ENCODE measurements at regions not wholly inside any gene's neighbourhood (a gene's known extent, or its start where the extent isn't known, plus 50 kb on each side); places are given as distances from the start of the nearest gene placed in this dataset.

DNA sequence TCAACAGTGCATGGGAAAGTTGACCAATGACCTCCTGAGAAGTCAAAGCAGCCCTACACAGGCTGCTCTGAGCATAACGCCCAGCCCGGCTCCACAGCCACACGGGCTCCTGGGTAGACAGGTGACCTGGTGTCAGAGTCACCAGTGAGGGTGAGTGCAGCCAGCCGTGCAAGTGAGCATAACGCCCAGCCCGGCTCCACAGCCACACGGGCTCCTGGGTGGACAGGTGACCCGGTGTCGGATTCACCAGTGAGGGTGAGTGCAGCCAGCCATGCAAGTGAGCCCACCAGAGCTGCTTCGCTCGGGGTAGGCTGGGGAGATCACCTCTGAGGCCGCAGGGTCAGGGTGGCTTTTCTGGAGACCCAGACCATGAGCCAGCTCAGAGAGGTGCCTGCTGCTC, 94.3 kb upstream of the TMEM18 start:
- Histone ChIP-seq H3K9me3 (ENCODE audit: control insufficient read depth in 2 of 2, insufficient read depth in 1 of 2, low read depth in 1 of 2, low read length in 1 of 2) (no peaks in the 10 kb centered on the region), H3K27me3 (ENCODE audit: control insufficient read depth in 1 of 2, insufficient read depth in 2 of 2, low read length in 2 of 2) (no peaks in the 10 kb centered on the region), H3K4me3 (ENCODE audit: low read depth in 1 of 2, low read length in 2 of 2) (no peak overlapping the region), H3K27ac (ENCODE audit: low read depth in 2 of 2, low read length in 1 of 2) (no peak overlapping the region), H3K4me1 (ENCODE audit: control insufficient read depth in 2 of 2, insufficient read depth in 2 of 2, low read length in 1 of 2) (no peaks in the 10 kb centered on the region), H3K36me3 (ENCODE audit: control insufficient read depth in 2 of 2, insufficient read depth in 2 of 2, low read length in 1 of 2) (no peaks in the 10 kb centered on the region)
- 86 to 89% methylated on average over 12 of the region's 12 CpGs for WGBS, 2 donors

- Histone ChIP-seq H3K27ac (ENCODE audit: low read depth in 2 of 2, low read length in 1 of 2) (no peak overlapping the region), H3K4me1 (ENCODE audit: control insufficient read depth in 2 of 2, insufficient read depth in 2 of 2, low read length in 1 of 2) (no peaks in the 10 kb centered on the region), H3K9me3 (ENCODE audit: control insufficient read depth in 2 of 2, insufficient read depth in 1 of 2, low read depth in 1 of 2, low read length in 1 of 2) (no peaks in the 10 kb centered on the region), H3K36me3 (ENCODE audit: control insufficient read depth in 2 of 2, insufficient read depth in 2 of 2, low read length in 1 of 2) (no peaks in the 10 kb centered on the region), H3K27me3 (ENCODE audit: control insufficient read depth in 1 of 2, insufficient read depth in 2 of 2, low read length in 2 of 2) (no peaks in the 10 kb centered on the region), H3K4me3 (ENCODE audit: low read depth in 1 of 2, low read length in 2 of 2) (no peak overlapping the region)
- 90 to 92% methylated on average over 2 of the region's 2 CpGs for WGBS, 2 donors
Measured at GRCh38 chr2:770776-771175, 93.6 kb upstream of the TMEM18 start.

GRCh38 chr2:769771-770170, 92.6 kb upstream of the TMEM18 start:
- Histone ChIP-seq H3K27ac (ENCODE audit: low read depth in 2 of 2, low read length in 1 of 2) (no peak overlapping the region), H3K27me3 (ENCODE audit: control insufficient read depth in 1 of 2, insufficient read depth in 2 of 2, low read length in 2 of 2) (no peaks in the 10 kb centered on the region), H3K4me3 (ENCODE audit: low read depth in 1 of 2, low read length in 2 of 2) (no peak overlapping the region), H3K36me3 (ENCODE audit: control insufficient read depth in 2 of 2, insufficient read depth in 2 of 2, low read length in 1 of 2) (no peaks in the 10 kb centered on the region), H3K4me1 (ENCODE audit: control insufficient read depth in 2 of 2, insufficient read depth in 2 of 2, low read length in 1 of 2) (no peaks in the 10 kb centered on the region), H3K9me3 (ENCODE audit: control insufficient read depth in 2 of 2, insufficient read depth in 1 of 2, low read depth in 1 of 2, low read length in 1 of 2) (peaks cover 0 to 2% of the 10 kb centered on the region in 2 donors)
- WGBS, 2 donors, result 58 to 73% methylated on average over 2 of the region's 2 CpGs

- WGBS, 2 donors, result 65 to 67% methylated on average over 10 of the region's 10 CpGs
- Histone ChIP-seq H3K4me1 (ENCODE audit: control insufficient read depth in 2 of 2, insufficient read depth in 2 of 2, low read length in 1 of 2) (no peaks in the 10 kb centered on the region), H3K27ac (ENCODE audit: low read depth in 2 of 2, low read length in 1 of 2) (no peak overlapping the region)
Measured at GRCh38 chr2:768451-768850, 91.2 kb upstream of the TMEM18 start.

GRCh38 chr2:767944-768343, 90.7 kb upstream of the TMEM18 start:
- Histone ChIP-seq H3K4me3 (ENCODE audit: low read depth in 1 of 2, low read length in 2 of 2) (no peak overlapping the region), H3K4me1 (ENCODE audit: control insufficient read depth in 2 of 2, insufficient read depth in 2 of 2, low read length in 1 of 2) (no peaks in the 10 kb centered on the region), H3K36me3 (ENCODE audit: control insufficient read depth in 2 of 2, insufficient read depth in 2 of 2, low read length in 1 of 2) (no peaks in the 10 kb centered on the region), H3K27me3 (ENCODE audit: control insufficient read depth in 1 of 2, insufficient read depth in 2 of 2, low read length in 2 of 2) (no peaks in the 10 kb centered on the region), H3K9me3 (ENCODE audit: control insufficient read depth in 2 of 2, insufficient read depth in 1 of 2, low read depth in 1 of 2, low read length in 1 of 2) (peaks cover 0 to 2% of the 10 kb centered on the region in 2 donors), H3K27ac (ENCODE audit: low read depth in 2 of 2, low read length in 1 of 2) (no peak overlapping the region)
- WGBS, 2 donors, result 80 to 81% methylated on average over 4 of the region's 4 CpGs

More at GRCh38 chr2:768451-768850, 91.2 kb upstream of the TMEM18 start:
- Histone ChIP-seq H3K36me3 (ENCODE audit: control insufficient read depth in 2 of 2, insufficient read depth in 2 of 2, low read length in 1 of 2) (no peaks in the 10 kb centered on the region), H3K9me3 (ENCODE audit: control insufficient read depth in 2 of 2, insufficient read depth in 1 of 2, low read depth in 1 of 2, low read length in 1 of 2) (peaks cover 0 to 2% of the 10 kb centered on the region in 2 donors), H3K4me3 (ENCODE audit: low read depth in 1 of 2, low read length in 2 of 2) (no peak overlapping the region), H3K27me3 (ENCODE audit: control insufficient read depth in 1 of 2, insufficient read depth in 2 of 2, low read length in 2 of 2) (no peaks in the 10 kb centered on the region)

DNA sequence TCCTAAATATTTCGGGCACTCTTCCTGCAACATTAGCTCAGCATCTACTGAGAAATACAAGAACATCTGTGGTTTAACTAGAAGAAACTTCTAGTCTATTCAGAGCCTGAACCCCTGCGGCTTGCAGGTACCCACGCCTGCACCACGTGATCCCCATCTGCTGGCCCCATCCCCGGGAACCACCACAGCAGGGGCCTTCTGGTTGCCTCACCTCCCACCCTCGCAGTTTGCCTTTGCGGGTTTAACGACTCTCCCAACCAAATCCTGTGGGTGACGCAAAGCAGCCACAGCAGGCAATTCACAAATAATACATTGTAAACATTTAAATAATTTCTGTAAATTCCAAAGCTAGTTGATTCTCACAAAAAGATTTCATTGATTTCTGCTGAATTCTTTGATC, 90.2 kb upstream of the TMEM18 start:
- H3K4me1 ChIP-seq (ENCODE audit: control insufficient read depth in 2 of 2, insufficient read depth in 2 of 2, low read length in 1 of 2), result no peaks in the 10 kb centered on the region
- no peaks in the 10 kb centered on the region for H3K36me3 ChIP-seq (ENCODE audit: control insufficient read depth in 2 of 2, insufficient read depth in 2 of 2, low read length in 1 of 2)
- H3K9me3 ChIP-seq (ENCODE audit: control insufficient read depth in 2 of 2, insufficient read depth in 1 of 2, low read depth in 1 of 2, low read length in 1 of 2), result peaks cover 0 to 2% of the 10 kb centered on the region in 2 donors
- no peak overlapping the region for H3K4me3 ChIP-seq (ENCODE audit: low read depth in 1 of 2, low read length in 2 of 2)
- H3K27ac ChIP-seq (ENCODE audit: low read depth in 2 of 2, low read length in 1 of 2), result no peak overlapping the region
- H3K27me3 ChIP-seq (ENCODE audit: control insufficient read depth in 1 of 2, insufficient read depth in 2 of 2, low read length in 2 of 2), result no peaks in the 10 kb centered on the region
- WGBS, 2 donors, result 56 to 59% methylated on average over 9 of the region's 9 CpGs

DNA sequence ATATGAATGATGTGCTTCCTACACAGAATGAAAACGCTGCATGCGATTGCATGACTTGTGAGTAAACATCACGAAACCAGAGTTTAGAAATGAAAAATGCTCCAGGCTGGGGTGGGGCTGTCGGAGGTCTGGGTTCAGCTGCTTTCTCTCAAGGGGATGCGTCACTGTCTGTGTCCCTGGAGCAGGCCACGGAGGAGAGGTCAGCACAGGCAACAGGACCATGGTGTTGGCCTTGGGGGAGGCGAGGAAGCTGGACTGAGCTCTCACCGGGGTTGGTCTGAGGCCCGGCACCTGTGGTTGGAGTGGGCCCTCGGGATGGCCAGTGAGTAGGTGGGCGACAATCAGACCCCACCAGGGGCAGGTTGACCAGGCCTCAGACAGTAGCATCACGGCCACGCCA, 89.0 kb upstream of the TMEM18 start:
- Histone ChIP-seq H3K9me3 (ENCODE audit: control insufficient read depth in 2 of 2, insufficient read depth in 1 of 2, low read depth in 1 of 2, low read length in 1 of 2) (peaks cover 0 to 2% of the 10 kb centered on the region in 2 donors), H3K27ac (ENCODE audit: low read depth in 2 of 2, low read length in 1 of 2) (no peak overlapping the region), H3K4me1 (ENCODE audit: control insufficient read depth in 2 of 2, insufficient read depth in 2 of 2, low read length in 1 of 2) (no peaks in the 10 kb centered on the region), H3K27me3 (ENCODE audit: control insufficient read depth in 1 of 2, insufficient read depth in 2 of 2, low read length in 2 of 2) (no peaks in the 10 kb centered on the region), H3K36me3 (ENCODE audit: control insufficient read depth in 2 of 2, insufficient read depth in 2 of 2, low read length in 1 of 2) (no peaks in the 10 kb centered on the region), H3K4me3 (ENCODE audit: low read depth in 1 of 2, low read length in 2 of 2) (no peak overlapping the region)
- 76 to 77% methylated on average over 13 of the region's 13 CpGs for WGBS, 2 donors

GRCh38 chr2:765369-765768, 88.2 kb upstream of the TMEM18 start:
- peaks cover 0 to 2% of the 10 kb centered on the region in 2 donors for H3K9me3 ChIP-seq (ENCODE audit: control insufficient read depth in 2 of 2, insufficient read depth in 1 of 2, low read depth in 1 of 2, low read length in 1 of 2)
- H3K4me3 ChIP-seq (ENCODE audit: low read depth in 1 of 2, low read length in 2 of 2), result no peak overlapping the region
- no peaks in the 10 kb centered on the region for H3K4me1 ChIP-seq (ENCODE audit: control insufficient read depth in 2 of 2, insufficient read depth in 2 of 2, low read length in 1 of 2)
- 94 to 95% methylated on average over 6 of the region's 6 CpGs for WGBS, 2 donors
- no peaks in the 10 kb centered on the region for H3K27me3 ChIP-seq (ENCODE audit: control insufficient read depth in 1 of 2, insufficient read depth in 2 of 2, low read length in 2 of 2)
- no peaks in the 10 kb centered on the region for H3K36me3 ChIP-seq (ENCODE audit: control insufficient read depth in 2 of 2, insufficient read depth in 2 of 2, low read length in 1 of 2)
- no peak overlapping the region for H3K27ac ChIP-seq (ENCODE audit: low read depth in 2 of 2, low read length in 1 of 2)

DNA sequence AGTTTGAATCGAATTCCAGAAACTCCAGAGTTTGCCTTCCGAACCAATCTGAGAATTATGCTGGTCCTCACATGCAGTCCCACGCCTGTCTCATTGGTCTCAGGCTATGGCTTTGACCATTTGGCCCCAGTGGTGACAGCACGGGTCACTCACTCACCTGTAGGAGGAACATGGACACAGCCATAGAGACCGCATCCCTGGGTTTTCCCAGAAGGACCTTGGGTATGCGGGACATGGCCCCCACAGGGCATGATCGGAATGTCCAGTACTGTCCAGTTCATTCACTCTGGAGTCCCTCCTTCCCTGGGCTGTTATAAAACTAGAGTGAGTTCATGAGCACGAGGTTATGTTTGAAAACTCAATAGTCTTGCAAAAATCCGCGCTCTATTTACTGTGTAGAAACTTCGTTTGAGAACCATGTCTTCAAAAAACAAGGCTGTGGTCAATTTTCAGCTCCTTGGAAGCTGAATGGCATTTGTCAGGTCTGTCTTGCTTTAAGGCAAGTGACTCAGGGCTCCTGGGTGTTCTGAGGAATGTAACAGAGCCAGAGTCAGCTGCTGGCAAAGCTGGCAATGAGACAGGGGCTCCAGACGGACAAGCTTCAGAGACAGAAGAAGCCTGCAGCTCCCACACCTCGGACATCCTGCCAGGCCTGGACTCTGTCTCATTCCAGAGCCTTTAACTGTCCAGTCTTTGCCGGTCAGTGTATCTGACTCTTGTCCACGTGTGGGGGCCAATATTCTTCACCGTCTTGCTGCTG, 86.7 kb upstream of the TMEM18 start:
- Histone ChIP-seq H3K4me3 (ENCODE audit: low read depth in 1 of 2, low read length in 2 of 2) (no peak overlapping the region), H3K9me3 (ENCODE audit: control insufficient read depth in 2 of 2, insufficient read depth in 1 of 2, low read depth in 1 of 2, low read length in 1 of 2) (peaks cover 0 to 2% of the 10 kb centered on the region in 2 donors), H3K4me1 (ENCODE audit: control insufficient read depth in 2 of 2, insufficient read depth in 2 of 2, low read length in 1 of 2) (no peaks in the 10 kb centered on the region), H3K36me3 (ENCODE audit: control insufficient read depth in 2 of 2, insufficient read depth in 2 of 2, low read length in 1 of 2) (no peaks in the 10 kb centered on the region), H3K27ac (ENCODE audit: low read depth in 2 of 2, low read length in 1 of 2) (no peak overlapping the region), H3K27me3 (ENCODE audit: control insufficient read depth in 1 of 2, insufficient read depth in 2 of 2, low read length in 2 of 2) (no peaks in the 10 kb centered on the region)
- WGBS, 2 donors, result 80 to 83% methylated on average over 16 of the region's 16 CpGs

- Histone ChIP-seq H3K36me3 (ENCODE audit: control insufficient read depth in 2 of 2, insufficient read depth in 2 of 2, low read length in 1 of 2) (no peaks in the 10 kb centered on the region), H3K27ac (ENCODE audit: low read depth in 2 of 2, low read length in 1 of 2) (no peak overlapping the region), H3K27me3 (ENCODE audit: control insufficient read depth in 1 of 2, insufficient read depth in 2 of 2, low read length in 2 of 2) (no peaks in the 10 kb centered on the region), H3K4me1 (ENCODE audit: control insufficient read depth in 2 of 2, insufficient read depth in 2 of 2, low read length in 1 of 2) (no peaks in the 10 kb centered on the region), H3K9me3 (ENCODE audit: control insufficient read depth in 2 of 2, insufficient read depth in 1 of 2, low read depth in 1 of 2, low read length in 1 of 2) (peaks cover 0 to 2% of the 10 kb centered on the region in 2 donors), H3K4me3 (ENCODE audit: low read depth in 1 of 2, low read length in 2 of 2) (no peak overlapping the region)
- 79 to 81% methylated on average over 4 of the region's 4 CpGs for WGBS, 2 donors
Measured at GRCh38 chr2:762646-763045, 85.4 kb upstream of the TMEM18 start.

Data from esophagus (tissue), 2 donors.